GM18502 (cell line): ENCODE measurements at regions not wholly inside any gene's neighbourhood (a gene's known extent, or its start where the extent isn't known, plus 50 kb on each side); places are given as distances from the start of the nearest gene placed in this dataset.
"Not testable (repeated sequence)": the region's sequence is repeated elsewhere in the genome, so short reads cannot be mapped to it uniquely, and the experiment has no call there.

Experiments used
- ATAC-seq: cut with Tn5 transposase; IDR thresholded peaks from one replicate; pipeline ENCODE4 v1.9.1; 2021; ENCODE audit warnings: mild to moderate bottlenecking; ENCODE audit not compliant: unreplicated experiment, poor library complexity

- no peak for ATAC-seq
Measured at GRCh38 chr11:70583781-70584218, 185.5 kb downstream of the CTTN start.

GRCh38 chr11:70584498-70585235 is 186.3 kb downstream of the CTTN start:
- no peak for ATAC-seq

- no peak for ATAC-seq
Measured at GRCh38 chr11:70585236-70585545, 186.9 kb downstream of the CTTN start.

GRCh38 chr11:70586261-70587074 is 188.1 kb downstream of the CTTN start:
- ATAC-seq, result no peak

- no peak for ATAC-seq
Measured at GRCh38 chr11:70587075-70587389, 188.7 kb downstream of the CTTN start.

GRCh38 chr11:70590356-70590991 is 192.1 kb downstream of the CTTN start:
- ATAC-seq, result no peak

- no peak for ATAC-seq
Measured at GRCh38 chr11:70592641-70593165, 194.4 kb downstream of the CTTN start.

- ATAC-seq, result no peak
Measured at GRCh38 chr11:70593446-70593983, 195.2 kb downstream of the CTTN start.

- ATAC-seq, result no peak
Measured at GRCh38 chr11:70594031-70594430, 195.7 kb downstream of the CTTN start.

- no peak for ATAC-seq
Measured at GRCh38 chr11:70594606-70595005, 196.3 kb downstream of the CTTN start.

- ATAC-seq, result no peak
Measured at GRCh38 chr11:70595016-70595415, 196.7 kb downstream of the CTTN start.

GRCh38 chr11:70595452-70595851 is 197.1 kb downstream of the CTTN start:
- ATAC-seq, result no peak

- ATAC-seq, result no peak
Measured at GRCh38 chr11:70596091-70596490, 197.8 kb downstream of the CTTN start.

- no peak for ATAC-seq
Measured at GRCh38 chr11:70597006-70597555, 198.8 kb downstream of the CTTN start.

GRCh38 chr11:70597751-70598625 is 199.7 kb downstream of the CTTN start:
- ATAC-seq, result no peak

- ATAC-seq, result not testable (repeated sequence)
Measured at GRCh38 chr11:70600911-70601415, 202.6 kb downstream of the CTTN start.

- no peak for ATAC-seq
Measured at GRCh38 chr11:70601861-70602538, 203.7 kb downstream of the CTTN start.

- no peak for ATAC-seq
Measured at GRCh38 chr11:70603114-70603755, 204.9 kb downstream of the CTTN start.
